ENCODE measurements at regions not wholly inside any gene's neighbourhood (a gene's known extent, or its start where the extent isn't known, plus 50 kb on each side); places are given as distances from the start of the nearest gene placed in this dataset.

GRCh38 chr7:123367484-123368122 lies 166.8 kb downstream of the IQUB start:
- DNase-seq (ENCODE audit: low read depth) = peak; percentile 58
- no peak overlapping the region for H3K4me3 ChIP-seq (ENCODE audit: low read depth, low read length)
- TF ChIP-seq MYC (IDR thresholded peaks at IDR 0.05; ENCODE audit: low read depth, low read length) (no peak), MAX (IDR thresholded peaks at IDR 0.05; ENCODE audit: low read depth, low read length) (no peak), CTCF (IDR thresholded peaks at IDR 0.05; ENCODE audit: low read depth, low read length) (peak; percentile 67), POLR2A (IDR thresholded peaks at IDR 0.05; ENCODE audit: extremely low read depth, insufficient read length) (no peak)

GRCh38 chr7:123367031-123367430 lies 167.3 kb upstream of the SLC13A1 start:
- H3K4me3 ChIP-seq (ENCODE audit: low read depth, low read length) = no peak overlapping the region
- DNase-seq (ENCODE audit: low read depth) = no peak
- TF ChIP-seq CTCF (IDR thresholded peaks at IDR 0.05; ENCODE audit: low read depth, low read length) (no peak), POLR2A (IDR thresholded peaks at IDR 0.05; ENCODE audit: extremely low read depth, insufficient read length) (no peak), MYC (IDR thresholded peaks at IDR 0.05; ENCODE audit: low read depth, low read length) (no peak), MAX (IDR thresholded peaks at IDR 0.05; ENCODE audit: low read depth, low read length) (no peak)

GRCh38 chr7:123366626-123367025 lies 166.9 kb upstream of the SLC13A1 start:
- no peak overlapping the region for H3K4me3 ChIP-seq (ENCODE audit: low read depth, low read length)
- no peak for DNase-seq (ENCODE audit: low read depth)
- TF ChIP-seq MYC (IDR thresholded peaks at IDR 0.05; ENCODE audit: low read depth, low read length) (no peak), MAX (IDR thresholded peaks at IDR 0.05; ENCODE audit: low read depth, low read length) (no peak), CTCF (IDR thresholded peaks at IDR 0.05; ENCODE audit: low read depth, low read length) (no peak), POLR2A (IDR thresholded peaks at IDR 0.05; ENCODE audit: extremely low read depth, insufficient read length) (no peak)

GRCh38 chr7:123360631-123361030 lies 160.9 kb upstream of the SLC13A1 start:
- no peak for DNase-seq (ENCODE audit: low read depth)
- H3K4me3 ChIP-seq (ENCODE audit: low read depth, low read length) = no peak overlapping the region
- TF ChIP-seq MYC (IDR thresholded peaks at IDR 0.05; ENCODE audit: low read depth, low read length) = no peak
- TF ChIP-seq CTCF (IDR thresholded peaks at IDR 0.05; ENCODE audit: low read depth, low read length) = no peak
- no peak for TF ChIP-seq POLR2A (IDR thresholded peaks at IDR 0.05; ENCODE audit: extremely low read depth, insufficient read length)
- TF ChIP-seq MAX (IDR thresholded peaks at IDR 0.05; ENCODE audit: low read depth, low read length) = no peak

GRCh38 chr7:123355576-123356190 lies 155.9 kb upstream of the SLC13A1 start:
- H3K4me3 ChIP-seq (ENCODE audit: low read depth, low read length) = no peak overlapping the region
- DNase-seq (ENCODE audit: low read depth) = peak; percentile 8

More at GRCh38 chr7:123355576-123356190, 155.9 kb upstream of the SLC13A1 start:
- no peak for TF ChIP-seq CTCF (IDR thresholded peaks at IDR 0.05; ENCODE audit: low read depth, low read length)
- TF ChIP-seq MAX (IDR thresholded peaks at IDR 0.05; ENCODE audit: low read depth, low read length) = no peak
- no peak for TF ChIP-seq MYC (IDR thresholded peaks at IDR 0.05; ENCODE audit: low read depth, low read length)
- TF ChIP-seq POLR2A (IDR thresholded peaks at IDR 0.05; ENCODE audit: extremely low read depth, insufficient read length) = no peak

Measured in NB4 (cell line).